GM12872 (cell line): ENCODE measurements at regions not wholly inside any gene's neighbourhood (a gene's known extent, or its start where the extent isn't known, plus 50 kb on each side); places are given as distances from the start of the nearest gene placed in this dataset.

Source experiments
- TF ChIP-seq, protein P1 (sequence below): IDR thresholded peaks from 3 replicates; pipeline ENCODE4 v1.5.1; 2011; ENCODE audit warnings: low read depth, mild to moderate bottlenecking, low read length, moderate library complexity; ENCODE audit not compliant: insufficient read depth

DNA sequence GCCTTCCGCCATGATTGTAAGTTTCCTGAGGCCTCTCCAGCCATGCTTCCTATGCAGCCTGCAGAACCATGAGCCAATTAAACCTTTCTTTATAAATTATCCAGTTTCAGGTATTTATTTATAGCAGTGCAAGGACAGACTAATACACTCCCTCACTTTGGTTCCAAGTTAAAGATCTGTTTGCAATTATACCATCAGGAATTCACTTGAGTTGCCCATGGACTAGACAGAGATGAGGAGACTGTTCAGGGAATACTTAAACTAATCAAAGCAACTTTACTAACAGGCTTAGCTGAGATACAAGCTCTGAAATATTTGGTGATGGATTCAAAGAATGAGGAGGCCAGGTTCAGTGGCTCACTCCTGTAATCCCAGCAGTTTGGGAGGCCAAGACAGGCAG, 190.0 kb downstream of the MTCL1 start:
- TF ChIP-seq, protein P1, sequence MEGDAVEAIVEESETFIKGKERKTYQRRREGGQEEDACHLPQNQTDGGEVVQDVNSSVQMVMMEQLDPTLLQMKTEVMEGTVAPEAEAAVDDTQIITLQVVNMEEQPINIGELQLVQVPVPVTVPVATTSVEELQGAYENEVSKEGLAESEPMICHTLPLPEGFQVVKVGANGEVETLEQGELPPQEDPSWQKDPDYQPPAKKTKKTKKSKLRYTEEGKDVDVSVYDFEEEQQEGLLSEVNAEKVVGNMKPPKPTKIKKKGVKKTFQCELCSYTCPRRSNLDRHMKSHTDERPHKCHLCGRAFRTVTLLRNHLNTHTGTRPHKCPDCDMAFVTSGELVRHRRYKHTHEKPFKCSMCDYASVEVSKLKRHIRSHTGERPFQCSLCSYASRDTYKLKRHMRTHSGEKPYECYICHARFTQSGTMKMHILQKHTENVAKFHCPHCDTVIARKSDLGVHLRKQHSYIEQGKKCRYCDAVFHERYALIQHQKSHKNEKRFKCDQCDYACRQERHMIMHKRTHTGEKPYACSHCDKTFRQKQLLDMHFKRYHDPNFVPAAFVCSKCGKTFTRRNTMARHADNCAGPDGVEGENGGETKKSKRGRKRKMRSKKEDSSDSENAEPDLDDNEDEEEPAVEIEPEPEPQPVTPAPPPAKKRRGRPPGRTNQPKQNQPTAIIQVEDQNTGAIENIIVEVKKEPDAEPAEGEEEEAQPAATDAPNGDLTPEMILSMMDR = no peak

DNA sequence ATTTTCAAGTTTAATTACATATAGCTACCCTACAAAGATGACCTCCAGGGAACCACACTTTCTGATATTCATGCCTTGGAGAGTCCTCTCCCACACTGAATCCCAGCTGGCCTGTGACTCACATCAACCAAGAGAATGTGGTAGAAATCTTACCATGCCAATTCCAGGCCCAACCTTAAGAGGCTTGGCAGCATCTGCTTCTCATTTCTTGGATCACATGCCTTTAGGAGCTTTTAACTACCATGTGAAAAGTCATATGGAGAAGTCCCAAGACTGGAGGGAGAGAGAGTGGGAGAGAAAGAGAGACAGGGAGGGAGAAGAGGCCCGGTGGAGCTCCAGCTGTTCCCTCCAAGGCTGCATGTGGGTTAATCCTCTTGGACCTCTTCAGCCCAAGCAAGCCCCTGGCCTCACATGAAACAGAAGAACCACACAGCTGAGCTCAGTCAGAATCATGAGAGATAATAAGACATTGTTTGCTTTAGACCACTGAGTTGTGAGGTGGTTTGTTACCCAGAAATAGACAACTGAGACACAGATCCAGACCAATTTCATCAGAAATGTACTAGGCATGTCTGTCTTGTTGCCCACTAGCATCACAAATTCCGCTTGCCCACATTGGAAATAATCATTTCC, 190.7 kb downstream of the MTCL1 start:
- TF ChIP-seq, protein P1 = no peak

DNA sequence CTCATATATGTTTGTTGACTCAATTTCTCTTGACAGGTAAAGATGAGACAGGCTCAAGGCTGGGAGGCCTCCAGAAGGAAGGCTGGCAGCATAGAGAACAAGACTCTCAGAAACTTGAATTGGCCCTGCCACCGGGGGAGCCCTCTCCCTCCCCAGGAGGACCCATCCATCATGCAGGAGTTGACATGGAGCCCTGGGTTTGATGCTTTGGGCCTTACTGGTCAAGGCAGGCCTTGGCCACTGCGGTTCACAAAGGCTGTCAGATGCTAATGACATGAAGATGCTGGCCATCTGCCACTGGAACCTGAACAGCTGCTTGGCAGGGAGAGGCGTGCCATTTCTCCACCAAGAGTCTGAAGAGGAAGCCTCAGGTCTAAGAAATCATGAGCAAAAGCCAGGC, 193.6 kb downstream of the MTCL1 start:
- TF ChIP-seq, protein P1 = 0 out of 3 replicates have a peak, but pooled peaks have one; percentile 8

DNA sequence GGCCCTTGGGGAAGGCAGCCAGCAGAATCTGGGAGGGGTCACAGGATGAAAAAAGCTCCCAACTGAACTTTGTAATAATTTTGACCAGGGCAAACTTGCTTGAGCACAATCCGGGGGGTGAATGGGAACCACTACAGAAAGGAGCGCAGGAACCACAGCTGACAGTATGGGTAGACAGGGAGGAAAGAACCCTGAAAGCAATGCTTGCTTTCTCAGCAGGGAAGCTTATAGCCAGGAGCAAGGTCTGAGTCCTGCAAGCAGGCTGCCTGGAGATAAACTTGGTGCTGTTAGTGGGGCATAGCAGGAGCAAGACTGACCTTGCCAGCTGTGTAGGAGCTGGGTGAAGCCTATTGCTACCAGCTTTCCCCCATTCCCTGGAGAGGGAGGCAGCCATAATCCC, 195.2 kb downstream of the MTCL1 start:
- TF ChIP-seq, protein P1 = no peak

DNA sequence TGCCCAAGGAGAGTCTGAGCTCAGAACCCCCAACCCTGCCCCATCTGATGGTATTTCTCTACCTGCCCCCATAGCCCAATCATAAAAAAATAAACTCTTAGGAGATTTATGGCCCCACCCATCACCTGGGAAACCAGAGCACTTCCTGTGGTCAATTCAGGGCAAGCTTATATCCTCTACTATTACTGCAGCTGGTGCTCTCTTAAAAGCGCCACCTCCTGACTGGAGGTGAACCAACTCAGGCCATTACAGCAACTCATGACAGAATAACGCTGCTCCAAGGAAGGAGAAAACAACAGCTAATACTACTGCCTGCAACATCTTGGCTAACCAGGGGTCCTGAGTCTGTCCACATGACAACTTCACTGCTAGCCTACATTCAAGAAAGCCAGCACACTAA, 195.7 kb downstream of the MTCL1 start:
- TF ChIP-seq, protein P1 = no peak

DNA sequence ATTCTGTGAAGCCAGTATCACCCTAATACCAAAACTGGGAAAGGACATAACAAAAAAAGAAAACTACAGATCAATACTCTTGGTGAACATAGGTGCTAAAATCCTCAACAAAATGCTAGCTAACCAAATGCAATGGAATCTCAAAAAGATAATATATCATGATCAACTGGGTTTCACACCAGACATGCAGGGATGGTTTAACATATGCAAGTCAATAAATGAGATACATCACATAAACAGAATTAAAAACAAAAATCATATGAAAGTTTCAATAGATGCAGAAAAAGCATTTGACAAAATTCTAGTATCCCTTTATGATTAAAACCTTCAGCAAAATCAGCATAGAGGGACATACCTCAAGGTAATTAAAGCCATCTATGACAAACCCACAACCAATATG, 198.2 kb upstream of the NDUFV2 start:
- TF ChIP-seq, protein P1 = no peak

DNA sequence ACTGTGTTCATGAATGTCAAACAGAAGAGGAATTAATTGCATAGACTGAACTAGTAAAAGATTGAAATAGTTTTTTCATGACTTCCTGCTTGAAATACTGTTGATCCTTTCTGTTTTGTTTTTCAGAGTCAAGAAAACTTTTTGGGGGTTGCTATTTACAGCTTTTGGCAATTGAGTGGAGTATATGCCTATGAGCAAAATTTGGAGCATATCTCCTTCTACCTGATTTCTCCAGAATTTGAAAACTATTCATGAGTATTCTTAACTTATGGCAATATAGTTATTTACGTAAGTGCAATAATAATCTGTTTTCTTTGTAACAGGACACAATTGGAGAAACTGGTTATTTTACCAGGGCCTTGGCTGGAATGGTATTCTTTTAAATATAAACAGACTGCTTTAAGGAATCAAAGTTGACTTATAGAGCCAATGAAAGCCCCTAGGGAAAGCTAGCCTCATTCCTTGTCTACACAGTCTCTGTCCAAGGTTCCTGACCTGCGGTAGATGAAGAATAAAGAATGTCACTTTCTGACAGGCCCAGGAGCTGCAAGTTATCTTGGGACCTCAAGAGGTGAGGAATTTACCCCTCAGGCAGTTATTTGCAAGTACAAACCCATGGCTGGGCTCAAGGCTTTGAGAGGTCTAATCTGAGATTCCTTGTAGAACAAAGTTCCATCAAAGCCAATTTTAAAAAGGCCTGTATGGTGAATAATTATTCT, 193.5 kb upstream of the NDUFV2 start:
- TF ChIP-seq, protein P1 = no peak
